PC-3 (cell line): ENCODE measurements at regions not wholly inside any gene's neighbourhood (a gene's known extent, or its start where the extent isn't known, plus 50 kb on each side); places are given as distances from the start of the nearest gene placed in this dataset.

ENCODE experiments used
- CTCF ChIP-seq: fragments of 300-600 bp; sonication (generic); conservative IDR thresholded peaks from 2 replicates; pipeline ENCODE4 v1.5.1; 2017; ENCODE audit warnings: antibody characterized with exemption, low read depth, mild to moderate bottlenecking, low read length
- EZH2 ChIP-seq: fragments of 300-600 bp; sonication (generic); IDR thresholded peaks from one replicate; pipeline ENCODE4 v1.6.1; 2017; ENCODE audit warnings: antibody characterized with exemption, mild to moderate bottlenecking, low read length; ENCODE audit not compliant: unreplicated experiment
- EZH2phosphoT487 ChIP-seq: fragments of 300-600 bp; sonication (generic); IDR thresholded peaks from 2 replicates; pipeline ENCODE4 v1.6.1; 2018; ENCODE audit warnings: mild to moderate bottlenecking, antibody characterized with exemption, low read length, borderline replicate concordance

DNA sequence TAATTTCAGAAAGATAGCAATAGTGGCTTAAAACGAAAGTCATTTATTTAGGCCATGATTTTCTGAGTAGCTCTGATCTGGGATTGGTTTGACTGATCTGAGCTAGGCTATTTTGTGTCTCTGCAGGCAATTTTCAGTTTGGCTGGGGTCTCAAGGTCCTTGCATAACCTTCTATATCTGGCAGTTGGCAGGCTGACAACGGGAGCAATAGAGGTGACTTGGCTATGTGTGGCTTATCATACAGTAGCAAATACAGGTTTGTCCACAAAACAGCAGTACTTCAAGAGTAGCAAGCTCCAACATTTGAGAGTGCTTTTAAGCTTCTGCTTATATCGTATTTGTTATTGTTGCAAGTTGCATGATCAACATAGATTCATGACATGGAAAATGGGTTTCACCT, 1167.3 kb upstream of the CELF2 start:
- no peak for TF ChIP-seq CTCF
- no peak for TF ChIP-seq EZH2
- TF ChIP-seq EZH2phosphoT487, result no peak
